K562 (cell line): ENCODE measurements at regions not wholly inside any gene's neighbourhood (a gene's known extent, or its start where the extent isn't known, plus 50 kb on each side); places are given as distances from the start of the nearest gene placed in this dataset.

Experiments used
- CEBPG ChIP-seq, 3 experiments: fragments of 200-800 bp in 1 of 3; sonication (Bioruptor generic) in 1 of 3; sonication (generic) in 1 of 3; formaldehyde crosslinking in 1 of 3; IDR thresholded peaks in 2 of 3; conservative IDR thresholded peaks in 1 of 3; 2 replicates each; pipeline versions ENCODE4 v1.6.1 to v1.8.0; 2016 to 2022; ENCODE audit warnings: missing compliant biosample characterization in 2 of 3, missing genetic modification characterization in 2 of 3, mild to moderate bottlenecking in 1 of 3, missing genetic modification reagents in 1 of 3
- MCM2 ChIP-seq: fragments of 450-650 bp; IDR thresholded peaks from 2 replicates; pipeline ENCODE4 v1.6.1; 2017; ENCODE audit warnings: low read depth, mild to moderate bottlenecking
- NR2F6 ChIP-seq: fragments of 450-650 bp; formaldehyde crosslinking; IDR thresholded peaks from 2 replicates; pipeline ENCODE4 v1.4.0; 2020; ENCODE audit warnings: mild to moderate bottlenecking
- STAT5B ChIP-seq: fragments of 250-450 bp; sonication (Bioruptor Pico); IDR thresholded peaks from 2 replicates; pipeline ENCODE4 v1.8.0; 2021; ENCODE audit warnings: mild to moderate bottlenecking, inconsistent platforms
- ZKSCAN8 ChIP-seq: fragments of 200-800 bp; sonication (Bioruptor generic); IDR thresholded peaks from 2 replicates; pipeline ENCODE4 v1.6.1; 2016; ENCODE audit warnings: missing genetic modification characterization, missing compliant biosample characterization
- ZNF408 ChIP-seq: fragments of 250-450 bp; sonication (Bioruptor Pico); IDR thresholded peaks from 2 replicates; pipeline ENCODE4 v1.4.0; 2020; ENCODE audit warnings: low read depth, mild to moderate bottlenecking, moderate library complexity
- TF ChIP-seq, protein P1 (sequence below): fragments of 250-450 bp; sonication (Bioruptor Pico); IDR thresholded peaks from 2 replicates; pipeline ENCODE4 v1.8.0; 2022; ENCODE audit warnings: inconsistent platforms, mild to moderate bottlenecking, moderate library complexity, borderline replicate concordance
- TF ChIP-seq, protein P2 (sequence below): sonication (generic); formaldehyde crosslinking; IDR thresholded peaks from 2 replicates; pipeline ENCODE4 v1.8.0; 2022; ENCODE audit warnings: mild to moderate bottlenecking, low read depth, missing genetic modification reagents
- TF ChIP-seq, protein P3 (sequence below): sonication (generic); formaldehyde crosslinking; IDR thresholded peaks from 2 replicates; pipeline ENCODE4 v1.8.1; 2023; ENCODE audit warnings: missing genetic modification reagents, mild to moderate bottlenecking, borderline replicate concordance

DNA sequence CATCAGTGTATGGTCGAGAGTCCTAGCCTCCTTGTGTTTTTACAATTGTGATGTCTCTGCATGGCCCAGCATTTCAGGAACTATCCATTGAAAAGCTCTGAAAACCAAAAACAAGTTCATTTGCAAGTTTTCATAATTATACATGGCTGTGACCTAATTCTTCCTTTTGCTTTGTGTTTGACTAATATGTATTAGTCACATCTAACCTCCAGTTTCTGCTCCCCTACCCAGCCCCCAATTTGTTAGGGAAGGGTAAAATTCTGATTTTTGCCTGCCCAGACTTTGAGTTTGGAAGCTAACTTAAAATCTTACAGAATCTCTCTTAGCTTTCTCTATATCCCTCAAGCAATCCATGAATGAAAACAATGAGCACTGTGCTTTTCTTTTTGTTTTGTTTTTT is 128.2 kb upstream of the SEMA6A start (continued):
- TF ChIP-seq CEBPG (CRISPR knock-in tag; IDR thresholded peaks at IDR 0.05) (no peak), CEBPG (tag; conservative IDR thresholded peaks at IDR 0.05 in 1 of 2, IDR thresholded peaks at IDR 0.05 in 1 of 2) (no peak), NR2F6 (no peak), MCM2 (no peak), STAT5B (no peak), ZNF408 (CRISPR knock-in tag) (no peak), ZKSCAN8 (CRISPR knock-in tag) (no peak)
- TF ChIP-seq, protein P1, sequence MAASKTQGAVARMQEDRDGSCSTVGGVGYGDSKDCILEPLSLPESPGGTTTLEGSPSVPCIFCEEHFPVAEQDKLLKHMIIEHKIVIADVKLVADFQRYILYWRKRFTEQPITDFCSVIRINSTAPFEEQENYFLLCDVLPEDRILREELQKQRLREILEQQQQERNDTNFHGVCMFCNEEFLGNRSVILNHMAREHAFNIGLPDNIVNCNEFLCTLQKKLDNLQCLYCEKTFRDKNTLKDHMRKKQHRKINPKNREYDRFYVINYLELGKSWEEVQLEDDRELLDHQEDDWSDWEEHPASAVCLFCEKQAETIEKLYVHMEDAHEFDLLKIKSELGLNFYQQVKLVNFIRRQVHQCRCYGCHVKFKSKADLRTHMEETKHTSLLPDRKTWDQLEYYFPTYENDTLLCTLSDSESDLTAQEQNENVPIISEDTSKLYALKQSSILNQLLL (CRISPR knock-in tag), result no peak
- TF ChIP-seq, protein P2, sequence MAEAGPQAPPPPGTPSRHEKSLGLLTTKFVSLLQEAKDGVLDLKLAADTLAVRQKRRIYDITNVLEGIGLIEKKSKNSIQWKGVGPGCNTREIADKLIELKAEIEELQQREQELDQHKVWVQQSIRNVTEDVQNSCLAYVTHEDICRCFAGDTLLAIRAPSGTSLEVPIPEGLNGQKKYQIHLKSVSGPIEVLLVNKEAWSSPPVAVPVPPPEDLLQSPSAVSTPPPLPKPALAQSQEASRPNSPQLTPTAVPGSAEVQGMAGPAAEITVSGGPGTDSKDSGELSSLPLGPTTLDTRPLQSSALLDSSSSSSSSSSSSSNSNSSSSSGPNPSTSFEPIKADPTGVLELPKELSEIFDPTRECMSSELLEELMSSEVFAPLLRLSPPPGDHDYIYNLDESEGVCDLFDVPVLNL (CRISPR knock-in tag), result no peak
- TF ChIP-seq, protein P3, sequence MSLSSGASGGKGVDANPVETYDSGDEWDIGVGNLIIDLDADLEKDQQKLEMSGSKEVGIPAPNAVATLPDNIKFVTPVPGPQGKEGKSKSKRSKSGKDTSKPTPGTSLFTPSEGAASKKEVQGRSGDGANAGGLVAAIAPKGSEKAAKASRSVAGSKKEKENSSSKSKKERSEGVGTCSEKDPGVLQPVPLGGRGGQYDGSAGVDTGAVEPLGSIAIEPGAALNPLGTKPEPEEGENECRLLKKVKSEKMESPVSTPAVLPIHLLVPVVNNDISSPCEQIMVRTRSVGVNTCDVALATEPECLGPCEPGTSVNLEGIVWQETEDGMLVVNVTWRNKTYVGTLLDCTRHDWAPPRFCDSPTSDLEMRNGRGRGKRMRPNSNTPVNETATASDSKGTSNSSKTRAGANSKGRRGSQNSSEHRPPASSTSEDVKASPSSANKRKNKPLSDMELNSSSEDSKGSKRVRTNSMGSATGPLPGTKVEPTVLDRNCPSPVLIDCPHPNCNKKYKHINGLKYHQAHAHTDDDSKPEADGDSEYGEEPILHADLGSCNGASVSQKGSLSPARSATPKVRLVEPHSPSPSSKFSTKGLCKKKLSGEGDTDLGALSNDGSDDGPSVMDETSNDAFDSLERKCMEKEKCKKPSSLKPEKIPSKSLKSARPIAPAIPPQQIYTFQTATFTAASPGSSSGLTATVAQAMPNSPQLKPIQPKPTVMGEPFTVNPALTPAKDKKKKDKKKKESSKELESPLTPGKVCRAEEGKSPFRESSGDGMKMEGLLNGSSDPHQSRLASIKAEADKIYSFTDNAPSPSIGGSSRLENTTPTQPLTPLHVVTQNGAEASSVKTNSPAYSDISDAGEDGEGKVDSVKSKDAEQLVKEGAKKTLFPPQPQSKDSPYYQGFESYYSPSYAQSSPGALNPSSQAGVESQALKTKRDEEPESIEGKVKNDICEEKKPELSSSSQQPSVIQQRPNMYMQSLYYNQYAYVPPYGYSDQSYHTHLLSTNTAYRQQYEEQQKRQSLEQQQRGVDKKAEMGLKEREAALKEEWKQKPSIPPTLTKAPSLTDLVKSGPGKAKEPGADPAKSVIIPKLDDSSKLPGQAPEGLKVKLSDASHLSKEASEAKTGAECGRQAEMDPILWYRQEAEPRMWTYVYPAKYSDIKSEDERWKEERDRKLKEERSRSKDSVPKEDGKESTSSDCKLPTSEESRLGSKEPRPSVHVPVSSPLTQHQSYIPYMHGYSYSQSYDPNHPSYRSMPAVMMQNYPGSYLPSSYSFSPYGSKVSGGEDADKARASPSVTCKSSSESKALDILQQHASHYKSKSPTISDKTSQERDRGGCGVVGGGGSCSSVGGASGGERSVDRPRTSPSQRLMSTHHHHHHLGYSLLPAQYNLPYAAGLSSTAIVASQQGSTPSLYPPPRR (CRISPR knock-in tag), result no peak
- TF ChIP-seq, all 486 proteins: peak for 0
